SJSA1 (cell line): ENCODE measurements at regions not wholly inside any gene's neighbourhood (a gene's known extent, or its start where the extent isn't known, plus 50 kb on each side); places are given as distances from the start of the nearest gene placed in this dataset.

ENCODE experiments used
- DNase-seq, 2 experiments: peaks; one replicate each; pipeline ENCODE4 v3.0.0-alpha.2; 2015 to 2020; ENCODE audit warnings: low spot score in 2 of 2, low read depth in 1 of 2
- H3K27ac ChIP-seq: fragments of 250-450 bp; sonication (Bioruptor Pico); 2 replicates; pipeline ENCODE4 v1.5.1; 2020; ENCODE audit warnings: mild to moderate bottlenecking, moderate library complexity
- H3K27me3 ChIP-seq: fragments of 250-450 bp; sonication (Bioruptor Pico); replicated peaks from 2 replicates; pipeline ENCODE4 v1.5.1; 2020; ENCODE audit warnings: mild to moderate bottlenecking, moderate library complexity
- H3K36me3 ChIP-seq: fragments of 250-450 bp; sonication (Bioruptor Pico); 2 replicates; pipeline ENCODE4 v1.5.1; 2020; ENCODE audit warnings: mild to moderate bottlenecking
- H3K4me1 ChIP-seq: fragments of 250-450 bp; sonication (Bioruptor Pico); replicated peaks from 2 replicates; pipeline ENCODE4 v1.6.1; 2021; ENCODE audit warnings: mild to moderate bottlenecking
- H3K4me3 ChIP-seq: fragments of 250-450 bp; sonication (Bioruptor Pico); 2 replicates; pipeline ENCODE4 v1.5.1; 2020; ENCODE audit warnings: mild to moderate bottlenecking
- H3K9me3 ChIP-seq: fragments of 250-450 bp; sonication (Bioruptor Pico); replicated peaks from 2 replicates; pipeline ENCODE4 v1.5.1; 2020; ENCODE audit warnings: mild to moderate bottlenecking

DNA sequence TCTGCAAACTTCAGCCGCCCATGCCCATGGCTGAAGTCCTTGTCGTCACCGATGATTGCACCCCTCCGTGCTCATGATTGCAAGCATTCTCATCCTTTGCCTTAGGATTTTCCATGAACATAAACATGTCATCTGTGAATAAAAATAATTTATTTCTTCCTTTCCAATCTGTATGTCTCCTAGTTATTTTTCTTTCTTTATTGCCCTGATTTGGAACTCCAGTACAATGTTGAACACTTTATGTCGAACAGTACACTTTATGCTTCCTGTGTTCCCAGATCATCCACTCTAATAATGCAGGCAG lies 170.9 kb upstream of the SYT6 start:
- DNase-seq = no peak
- no peak overlapping the region for H3K27ac ChIP-seq
- H3K4me1 ChIP-seq = peaks cover 18% of the 10 kb centered on the region
- H3K27me3 ChIP-seq = no peaks in the 10 kb centered on the region
- no peak overlapping the region for H3K4me3 ChIP-seq
- no peaks in the 10 kb centered on the region for H3K36me3 ChIP-seq
- H3K9me3 ChIP-seq = no peaks in the 10 kb centered on the region

DNA sequence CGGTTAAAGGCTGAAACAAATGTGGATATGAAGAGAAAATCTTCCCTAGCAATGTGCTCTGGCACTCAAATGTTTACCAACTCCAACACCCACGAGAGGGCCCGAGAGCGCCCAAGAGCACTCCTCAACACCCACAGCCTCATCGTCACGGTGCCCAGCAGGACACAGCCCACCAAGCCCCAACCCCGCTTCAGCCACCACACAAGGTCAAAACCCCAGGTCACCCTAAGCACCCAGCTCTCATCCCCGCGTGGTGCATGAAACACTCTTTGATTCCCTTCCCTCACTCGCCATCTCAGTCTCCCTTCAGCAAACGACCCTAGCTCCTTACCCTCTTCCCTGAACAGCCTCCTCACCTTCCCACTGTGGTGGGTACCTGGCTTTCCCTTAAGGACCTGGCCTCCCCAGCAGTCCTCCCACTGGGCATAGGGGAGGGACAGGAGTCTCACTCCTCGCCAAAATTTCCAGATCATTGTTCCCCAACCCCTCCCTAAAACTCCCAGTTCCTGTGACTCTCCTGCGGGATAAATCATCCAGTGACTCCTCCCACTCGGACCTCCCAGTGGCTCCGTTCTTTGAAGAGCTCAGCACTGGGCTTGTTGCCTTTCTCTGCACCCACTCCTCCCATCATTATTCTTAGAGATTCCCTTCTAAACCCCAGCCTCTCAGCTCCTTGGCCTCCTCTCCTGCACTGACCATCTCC lies 170.4 kb upstream of the SYT6 start:
- H3K4me3 ChIP-seq = no peak overlapping the region
- H3K9me3 ChIP-seq = no peaks in the 10 kb centered on the region

DNA sequence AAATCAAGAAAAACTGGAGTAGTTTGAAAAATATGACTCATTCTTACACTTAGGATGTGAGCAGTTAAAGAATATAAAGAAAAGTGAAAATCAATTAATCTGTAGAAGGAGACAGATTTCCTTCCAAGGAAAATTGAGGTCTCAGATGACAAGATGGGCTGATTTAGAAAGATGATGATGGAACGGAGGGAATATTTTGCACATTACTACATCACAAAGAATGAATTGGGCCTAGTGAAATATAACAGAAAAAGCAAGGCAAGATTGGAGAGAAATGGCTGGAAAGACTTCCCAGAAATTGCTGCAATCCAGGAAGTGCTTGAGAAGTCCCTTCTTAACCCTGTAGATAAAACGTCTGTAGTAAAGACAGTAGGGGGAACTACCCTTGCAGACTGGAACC lies 169.1 kb upstream of the SYT6 start:
- H3K27ac ChIP-seq = no peak overlapping the region
- DNase-seq = no peak
- H3K9me3 ChIP-seq = no peaks in the 10 kb centered on the region
- H3K4me3 ChIP-seq = no peak overlapping the region
- H3K36me3 ChIP-seq = no peaks in the 10 kb centered on the region
- H3K4me1 ChIP-seq = peaks cover 24% of the 10 kb centered on the region
- no peaks in the 10 kb centered on the region for H3K27me3 ChIP-seq

More for the DNA sequence above, 170.4 kb upstream of the SYT6 start:
- no peak for DNase-seq
- Histone ChIP-seq H3K27me3 (no peaks in the 10 kb centered on the region), H3K36me3 (no peaks in the 10 kb centered on the region), H3K27ac (no peak overlapping the region), H3K4me1 (peaks cover 22% of the 10 kb centered on the region)

DNA sequence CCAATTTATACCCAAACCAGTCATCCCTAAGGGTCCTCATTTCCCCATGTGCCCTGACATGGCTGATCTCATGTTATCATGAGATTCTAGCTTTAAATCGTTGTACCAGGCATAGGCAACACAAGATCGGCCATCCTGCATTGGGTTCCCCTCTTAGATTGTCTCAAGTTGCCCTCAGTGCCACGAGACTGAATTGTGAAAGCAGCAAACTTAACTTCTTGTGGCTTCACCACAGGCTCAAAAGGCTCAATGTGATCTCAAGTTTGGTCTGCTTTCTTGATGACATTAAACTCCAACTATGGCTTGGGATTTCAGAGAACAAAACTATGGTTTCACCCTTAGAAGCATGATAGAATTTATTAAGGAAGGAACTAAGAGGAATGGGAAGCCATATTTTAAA lies 168.5 kb upstream of the SYT6 start:
- Histone ChIP-seq H3K4me3 (no peak overlapping the region), H3K27ac (no peak overlapping the region), H3K4me1 (peaks cover 24% of the 10 kb centered on the region), H3K36me3 (no peaks in the 10 kb centered on the region), H3K27me3 (no peaks in the 10 kb centered on the region), H3K9me3 (no peaks in the 10 kb centered on the region)
- no peak for DNase-seq

DNA sequence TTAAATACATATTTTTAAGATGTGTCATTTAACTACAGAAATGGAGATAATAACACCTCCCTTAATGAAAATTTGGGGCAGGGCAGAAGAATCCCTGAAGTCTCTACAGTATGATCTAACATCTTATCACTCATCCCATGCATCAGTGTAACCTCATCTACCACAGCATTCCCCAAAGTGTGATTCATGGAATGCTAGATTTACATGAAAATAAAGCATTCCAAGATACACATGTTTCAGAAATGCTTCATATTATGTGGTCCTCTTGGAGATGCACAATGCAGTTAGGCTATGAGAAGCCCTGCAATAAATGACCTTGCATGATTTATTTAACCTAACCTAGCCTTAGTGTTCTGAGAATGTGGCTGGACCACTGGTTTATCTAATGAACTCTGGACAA lies 166.9 kb upstream of the SYT6 start:
- peak in 1 of 2 experiments; percentile 76 for DNase-seq
- Histone ChIP-seq H3K36me3 (no peaks in the 10 kb centered on the region), H3K4me3 (no peak overlapping the region), H3K27me3 (no peaks in the 10 kb centered on the region), H3K4me1 (peaks cover 24% of the 10 kb centered on the region), H3K9me3 (no peaks in the 10 kb centered on the region), H3K27ac (peak overlapping the region; percentile 47)

DNA sequence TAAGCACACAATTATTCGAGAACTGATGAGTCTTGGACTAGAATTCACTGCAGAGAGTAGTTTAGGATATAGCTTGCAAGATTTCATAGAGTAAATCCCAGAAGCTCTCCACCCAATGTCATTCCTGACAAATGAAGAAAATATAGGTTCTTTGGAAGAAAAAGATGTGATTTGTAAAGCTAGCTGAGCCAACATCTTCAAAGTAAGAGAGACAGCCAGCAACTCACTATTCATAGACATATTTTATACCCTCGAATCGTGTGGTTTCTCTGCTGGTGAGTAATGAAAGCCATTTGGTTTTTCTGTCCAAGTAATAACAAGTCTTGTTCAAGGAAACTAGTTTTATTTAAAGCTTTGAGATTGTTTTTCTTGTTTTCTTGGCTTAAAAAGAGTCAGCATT lies 165.7 kb upstream of the SYT6 start:
- DNase-seq = no peak
- Histone ChIP-seq H3K9me3 (no peaks in the 10 kb centered on the region), H3K4me3 (no peak overlapping the region), H3K4me1 (peaks cover 24% of the 10 kb centered on the region), H3K27me3 (no peaks in the 10 kb centered on the region), H3K27ac (peak overlapping the region; percentile 47), H3K36me3 (no peaks in the 10 kb centered on the region)

DNA sequence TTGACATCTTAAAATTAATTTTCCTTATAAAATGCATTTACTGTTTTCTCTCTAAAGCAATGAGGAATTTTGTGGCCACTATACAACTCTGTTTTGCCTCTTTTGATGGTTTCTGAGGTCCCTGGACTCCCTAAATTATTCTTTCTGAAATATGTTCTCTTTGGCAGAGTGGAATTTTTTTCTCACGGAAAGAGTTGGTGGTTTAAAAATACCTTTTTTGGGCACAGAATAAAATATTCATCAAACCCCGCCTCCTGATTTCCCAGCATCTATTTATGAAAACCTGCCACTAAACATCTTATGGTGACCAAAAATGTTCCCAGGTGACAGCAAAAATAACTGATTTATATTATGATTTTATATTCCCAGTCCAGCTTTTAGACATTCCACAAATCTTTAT lies 165.3 kb upstream of the SYT6 start:
- H3K27ac ChIP-seq = 0 out of 2 replicates have a peak overlapping the region, but pooled peaks have one; percentile 14
- H3K27me3 ChIP-seq = no peaks in the 10 kb centered on the region
- no peak for DNase-seq
- no peak overlapping the region for H3K4me3 ChIP-seq
- no peaks in the 10 kb centered on the region; the same call in 1 of the 2 replicates for H3K9me3 ChIP-seq
- no peaks in the 10 kb centered on the region for H3K36me3 ChIP-seq
- H3K4me1 ChIP-seq = peaks cover 24% of the 10 kb centered on the region

DNA sequence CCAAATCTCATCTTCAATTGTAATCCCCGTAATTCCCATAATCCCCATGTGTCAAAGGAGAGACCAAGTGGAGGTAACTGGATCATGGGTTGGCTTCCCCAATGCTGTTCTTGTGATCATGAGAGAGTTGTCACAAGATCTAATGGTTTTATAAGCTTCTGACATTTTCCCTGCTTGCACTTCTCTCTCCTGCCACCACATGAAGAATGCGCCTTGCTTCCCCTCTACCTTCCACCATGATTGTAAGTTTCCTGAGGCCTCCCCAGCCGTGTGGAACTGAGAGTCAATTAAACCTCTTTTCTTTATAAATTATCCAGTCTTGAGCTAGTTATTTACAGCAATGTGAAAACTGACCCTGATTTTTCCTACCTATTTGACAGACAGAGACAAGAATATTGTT lies 162.5 kb upstream of the SYT6 start:
- Histone ChIP-seq H3K9me3 (no peaks in the 10 kb centered on the region; the same call in 1 of the 2 replicates), H3K27ac (no peak overlapping the region), H3K4me1 (peaks cover 22% of the 10 kb centered on the region), H3K36me3 (no peaks in the 10 kb centered on the region), H3K27me3 (no peaks in the 10 kb centered on the region), H3K4me3 (no peak overlapping the region)
- no peak for DNase-seq

DNA sequence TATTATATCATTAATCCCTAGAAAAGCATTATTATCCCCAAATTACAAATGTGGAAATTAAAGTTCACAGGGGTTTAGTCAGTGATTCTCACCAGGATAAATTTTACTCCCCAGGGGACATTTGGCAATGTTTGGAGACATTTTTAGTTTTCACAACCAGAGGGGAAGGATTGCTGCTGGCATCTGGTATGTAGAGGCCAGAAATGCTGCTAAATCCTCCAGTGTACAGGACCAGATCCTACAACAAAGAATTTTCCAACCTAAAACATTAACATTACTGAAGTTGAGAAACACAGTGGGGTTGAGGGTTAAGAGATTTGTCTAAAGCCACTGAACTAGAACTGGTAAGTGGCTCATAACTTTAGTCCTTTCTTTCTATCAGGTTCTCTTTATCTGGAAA lies 162.0 kb upstream of the SYT6 start:
- peaks cover 16% of the 10 kb centered on the region for H3K4me1 ChIP-seq
- H3K27ac ChIP-seq = no peak overlapping the region
- no peaks in the 10 kb centered on the region; the same call in 1 of the 2 replicates for H3K9me3 ChIP-seq
- H3K27me3 ChIP-seq = no peaks in the 10 kb centered on the region
- no peaks in the 10 kb centered on the region for H3K36me3 ChIP-seq
- H3K4me3 ChIP-seq = no peak overlapping the region
- DNase-seq = no peak

DNA sequence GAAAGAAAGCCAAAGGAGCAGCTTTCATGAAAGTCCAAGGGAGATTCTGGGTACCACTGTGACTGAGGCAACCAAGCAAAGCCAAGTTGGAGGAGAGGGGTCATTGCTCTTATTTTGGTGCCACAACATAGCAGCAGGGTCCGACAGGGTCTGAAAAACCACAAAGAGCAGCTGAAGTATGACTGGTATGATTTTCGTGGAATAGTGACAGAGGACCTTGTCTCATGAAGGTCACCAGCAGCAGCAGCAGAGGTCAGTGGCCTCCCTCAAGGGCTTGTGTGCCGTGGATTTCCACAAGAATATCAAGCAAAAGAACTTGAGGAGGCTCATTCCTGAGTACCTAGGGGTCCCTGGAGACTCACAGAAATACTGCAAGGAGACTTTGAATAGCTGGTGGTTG lies 160.9 kb upstream of the SYT6 start:
- Histone ChIP-seq H3K9me3 (no peaks in the 10 kb centered on the region; the same call in 1 of the 2 replicates), H3K36me3 (no peaks in the 10 kb centered on the region), H3K27ac (no peak overlapping the region), H3K27me3 (no peaks in the 10 kb centered on the region), H3K4me3 (no peak overlapping the region), H3K4me1 (peaks cover 6% of the 10 kb centered on the region)
- DNase-seq = no peak

DNA sequence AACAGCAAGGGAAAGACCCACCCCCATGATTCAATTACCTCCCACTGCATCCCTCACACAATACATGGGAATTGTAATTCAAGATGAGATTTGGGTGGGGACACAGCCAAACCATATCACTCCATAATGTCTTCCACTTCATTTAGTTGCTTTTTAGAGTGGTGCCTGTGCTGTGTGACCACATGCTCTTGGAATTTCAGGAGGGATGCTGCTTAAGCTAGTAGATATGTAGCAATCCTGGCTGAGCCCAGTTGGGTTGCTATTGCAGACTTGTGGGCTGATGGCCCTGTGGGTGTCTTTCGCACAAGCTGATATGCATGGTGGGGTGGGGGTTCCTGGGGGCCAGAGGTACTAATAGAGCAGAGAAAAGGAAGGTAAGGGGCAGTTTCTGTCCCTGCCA lies 160.4 kb upstream of the SYT6 start:
- Histone ChIP-seq H3K36me3 (no peaks in the 10 kb centered on the region), H3K4me1 (peaks cover 2% of the 10 kb centered on the region), H3K27ac (no peak overlapping the region), H3K9me3 (no peaks in the 10 kb centered on the region; the same call in 1 of the 2 replicates), H3K27me3 (no peaks in the 10 kb centered on the region), H3K4me3 (no peak overlapping the region)
- no peak for DNase-seq

DNA sequence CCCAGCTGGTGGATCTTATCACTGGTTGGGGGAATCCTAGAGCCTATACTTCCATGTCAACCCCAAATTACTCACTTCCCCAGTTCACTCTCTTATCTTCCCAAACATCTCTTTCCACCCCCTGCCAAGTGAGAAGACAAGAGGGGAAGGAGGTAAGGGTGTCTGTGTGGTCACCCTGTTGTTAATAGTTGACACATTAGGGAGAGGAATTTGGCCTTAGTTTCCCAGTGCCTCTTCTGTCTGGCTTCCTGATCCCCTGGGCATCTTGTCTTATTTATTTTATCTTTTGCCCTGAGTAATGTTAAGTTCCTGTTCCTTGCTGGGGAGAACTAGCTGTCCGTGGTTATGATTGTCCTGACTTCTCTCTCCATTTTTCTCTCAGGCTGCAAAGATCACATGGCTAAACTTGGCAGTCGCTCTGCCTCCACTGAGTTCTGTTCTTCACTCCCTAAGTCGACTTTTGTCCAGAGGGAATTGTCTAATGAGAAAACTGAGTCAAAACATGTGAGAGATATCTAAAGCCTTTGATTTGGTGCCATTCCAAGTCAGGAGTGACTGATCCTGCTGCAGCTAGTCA lies 157.1 kb upstream of the SYT6 start:
- DNase-seq = no peak

DNA sequence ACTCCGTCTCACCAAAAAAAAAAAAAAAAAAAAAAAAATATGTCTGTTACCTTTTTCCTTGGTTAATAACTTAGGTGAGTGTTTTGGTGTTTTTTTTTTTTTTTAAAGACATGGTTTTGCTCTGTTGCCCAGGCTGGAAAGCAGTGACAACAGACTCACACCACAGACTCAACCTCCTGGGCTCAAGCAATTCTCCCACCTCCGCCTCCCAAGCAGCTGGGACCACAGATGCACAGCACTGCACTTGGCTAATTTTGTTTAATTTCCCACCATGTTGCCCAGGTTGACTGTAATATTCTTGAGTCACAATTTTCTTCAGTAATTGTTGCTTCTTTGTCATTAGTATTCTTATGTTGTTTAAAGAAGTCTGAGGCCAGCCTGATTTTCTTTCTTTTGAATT lies 149.2 kb upstream of the SYT6 start:
- no peaks in the 10 kb centered on the region for H3K4me1 ChIP-seq
- no peaks in the 10 kb centered on the region for H3K36me3 ChIP-seq
- no peaks in the 10 kb centered on the region; the same call in 1 of the 2 replicates for H3K9me3 ChIP-seq
- H3K4me3 ChIP-seq = no peak overlapping the region
- peaks cover 18% of the 10 kb centered on the region; the same call in 1 of the 2 replicates for H3K27me3 ChIP-seq
- no peak overlapping the region for H3K27ac ChIP-seq
- DNase-seq = no peak

More for the DNA sequence above, 157.1 kb upstream of the SYT6 start:
- Histone ChIP-seq H3K4me1 (no peaks in the 10 kb centered on the region), H3K9me3 (no peaks in the 10 kb centered on the region; the same call in 1 of the 2 replicates), H3K27me3 (no peaks in the 10 kb centered on the region), H3K27ac (no peak overlapping the region), H3K4me3 (no peak overlapping the region), H3K36me3 (no peaks in the 10 kb centered on the region)

DNA sequence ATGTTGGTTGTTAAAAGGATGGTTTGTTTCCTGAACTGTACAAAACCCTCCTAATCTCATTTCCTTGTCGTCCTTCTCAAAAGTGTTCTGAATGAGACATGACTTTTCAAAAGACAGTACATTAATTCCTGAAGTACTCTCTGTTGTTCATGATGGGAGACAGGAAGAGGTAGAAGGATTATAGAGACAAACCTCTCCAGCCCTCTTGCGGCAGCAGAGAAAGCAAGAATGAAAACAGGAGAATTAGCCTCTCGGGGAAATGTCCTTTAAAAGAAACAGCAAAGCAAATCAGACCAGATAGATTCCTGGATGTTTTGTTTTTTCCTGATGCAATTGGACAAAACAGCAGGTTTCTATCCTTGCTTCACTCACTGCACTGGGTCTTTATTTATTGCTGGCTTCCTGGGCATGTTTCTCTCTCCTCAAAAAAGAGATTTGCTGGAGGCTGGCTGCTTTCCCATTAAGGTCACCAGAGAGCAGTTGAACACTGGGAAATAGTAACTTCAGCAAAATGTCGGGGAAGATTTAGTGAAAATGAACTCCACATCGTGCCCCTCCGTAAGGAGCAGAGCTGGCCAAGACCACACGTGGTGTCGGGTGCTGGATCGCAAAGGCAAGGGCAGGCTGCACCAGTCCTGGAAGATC lies 145.8 kb upstream of the SYT6 start:
- no peak overlapping the region for H3K4me3 ChIP-seq
- H3K4me1 ChIP-seq = no peaks in the 10 kb centered on the region
- no peaks in the 10 kb centered on the region for H3K36me3 ChIP-seq
- H3K27me3 ChIP-seq = peaks cover 31% of the 10 kb centered on the region
- no peaks in the 10 kb centered on the region; the same call in 1 of the 2 replicates for H3K9me3 ChIP-seq
- H3K27ac ChIP-seq = no peak overlapping the region
- no peak for DNase-seq
